Endodermal cell (in vitro differentiated cells): ENCODE measurements at regions not wholly inside any gene's neighbourhood (a gene's known extent, or its start where the extent isn't known, plus 50 kb on each side); places are given as distances from the start of the nearest gene placed in this dataset.

Source experiments
- DNase-seq: peaks from one replicate; pipeline ENCODE4 v3.0.0-alpha.2; 2017
- H3K27ac ChIP-seq: 2 replicates; pipeline ENCODE4 v1.5.1; 2013; ENCODE audit warnings: mild to moderate bottlenecking, low read depth, low read length, moderate library complexity
- H3K27me3 ChIP-seq: 2 replicates; pipeline ENCODE4 v1.6.1; 2013; ENCODE audit warnings: mild to moderate bottlenecking, low read length, moderate library complexity; ENCODE audit not compliant: insufficient read depth, control insufficient read depth, poor library complexity, severe bottlenecking
- H3K36me3 ChIP-seq: 2 replicates; pipeline ENCODE4 v1.7.0; 2013; ENCODE audit warnings: mild to moderate bottlenecking, low read length, moderate library complexity; ENCODE audit not compliant: control insufficient read depth, insufficient read depth
- H3K4me1 ChIP-seq: one replicate; pipeline ENCODE4 v1.7.0; 2013; ENCODE audit warnings: low read length; ENCODE audit not compliant: control insufficient read depth, insufficient read depth
- H3K4me3 ChIP-seq: 2 replicates; pipeline ENCODE4 v1.5.1; 2013; ENCODE audit warnings: mild to moderate bottlenecking, low read length, moderate library complexity
- H3K9ac ChIP-seq: 2 replicates; pipeline ENCODE4 v1.6.1; 2013; ENCODE audit warnings: mild to moderate bottlenecking, low read length, moderate library complexity; ENCODE audit not compliant: poor library complexity, severe bottlenecking; ENCODE audit errors: extremely low read depth
- H3K9me3 ChIP-seq: 2 replicates; pipeline ENCODE4 v1.6.1; 2013; ENCODE audit warnings: mild to moderate bottlenecking, low read length, moderate library complexity; ENCODE audit not compliant: control insufficient read depth
- H3K27ac Mint-ChIP-seq: 2 replicates; pipeline ENCODE4 v1.8.0; 2020; ENCODE audit warnings: mixed read lengths
- H3K27me3 Mint-ChIP-seq: 2 replicates; pipeline ENCODE4 v1.8.0; 2021; ENCODE audit warnings: mild to moderate bottlenecking, mixed read lengths; ENCODE audit not compliant: insufficient read depth
- H3K36me3 Mint-ChIP-seq: 2 replicates; pipeline ENCODE4 v1.8.0; 2020; ENCODE audit warnings: low read depth, mixed read lengths
- H3K4me1 Mint-ChIP-seq: 2 replicates; pipeline ENCODE4 v1.8.0; 2020; ENCODE audit warnings: mixed read lengths
- H3K4me3 Mint-ChIP-seq: 2 replicates; pipeline ENCODE4 v1.8.0; 2020; ENCODE audit warnings: mild to moderate bottlenecking, moderate library complexity, mixed read lengths
- H3K9me3 Mint-ChIP-seq: 2 replicates; pipeline ENCODE4 v1.8.0; 2020; ENCODE audit warnings: mild to moderate bottlenecking, mixed read lengths
- WGBS, 2 experiments: methylation state at CpG; one replicate each; pipeline versions ENCODE4 v1.1.5 to v1.1.7; 2013; ENCODE audit warnings: missing lambda C conversion rate in 2 of 2, mixed read lengths in 1 of 2; ENCODE audit not compliant: insufficient coverage in 1 of 2, insufficient read length in 1 of 2; 5-methylcytosine and 5-hydroxymethylcytosine counted together
- TF ChIP-seq, protein P1 (sequence below): fragments of 200-600 bp; sonication (generic); conservative IDR thresholded peaks from 2 replicates; pipeline ENCODE4 v1.5.0; 2021; ENCODE audit warnings: antibody characterized with exemption, mild to moderate bottlenecking

GRCh38 chr4:124389591-124389990 lies 322.9 kb downstream of the ANKRD50 start:
- H3K9me3 Mint-ChIP-seq = no peaks in the 10 kb centered on the region
- H3K36me3 Mint-ChIP-seq = no peaks in the 10 kb centered on the region
- no peak for DNase-seq
- no peak overlapping the region for H3K4me3 Mint-ChIP-seq
- H3K4me3 ChIP-seq = no peak overlapping the region
- no peaks in the 10 kb centered on the region for H3K36me3 ChIP-seq
- no peaks in the 10 kb centered on the region for H3K27me3 ChIP-seq
- H3K27ac ChIP-seq = no peak overlapping the region
- no peaks in the 10 kb centered on the region for H3K4me1 Mint-ChIP-seq
- no peak overlapping the region for H3K27ac Mint-ChIP-seq
- H3K9me3 ChIP-seq = no peaks in the 10 kb centered on the region
- TF ChIP-seq, protein P1, sequence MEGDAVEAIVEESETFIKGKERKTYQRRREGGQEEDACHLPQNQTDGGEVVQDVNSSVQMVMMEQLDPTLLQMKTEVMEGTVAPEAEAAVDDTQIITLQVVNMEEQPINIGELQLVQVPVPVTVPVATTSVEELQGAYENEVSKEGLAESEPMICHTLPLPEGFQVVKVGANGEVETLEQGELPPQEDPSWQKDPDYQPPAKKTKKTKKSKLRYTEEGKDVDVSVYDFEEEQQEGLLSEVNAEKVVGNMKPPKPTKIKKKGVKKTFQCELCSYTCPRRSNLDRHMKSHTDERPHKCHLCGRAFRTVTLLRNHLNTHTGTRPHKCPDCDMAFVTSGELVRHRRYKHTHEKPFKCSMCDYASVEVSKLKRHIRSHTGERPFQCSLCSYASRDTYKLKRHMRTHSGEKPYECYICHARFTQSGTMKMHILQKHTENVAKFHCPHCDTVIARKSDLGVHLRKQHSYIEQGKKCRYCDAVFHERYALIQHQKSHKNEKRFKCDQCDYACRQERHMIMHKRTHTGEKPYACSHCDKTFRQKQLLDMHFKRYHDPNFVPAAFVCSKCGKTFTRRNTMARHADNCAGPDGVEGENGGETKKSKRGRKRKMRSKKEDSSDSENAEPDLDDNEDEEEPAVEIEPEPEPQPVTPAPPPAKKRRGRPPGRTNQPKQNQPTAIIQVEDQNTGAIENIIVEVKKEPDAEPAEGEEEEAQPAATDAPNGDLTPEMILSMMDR = no peak
- WGBS, 2 experiments = 90 to 100% methylated on average over 1 of the region's 1 CpG
- no peaks in the 10 kb centered on the region for H3K4me1 ChIP-seq
- H3K9ac ChIP-seq = no peak overlapping the region
- no peaks in the 10 kb centered on the region for H3K27me3 Mint-ChIP-seq

GRCh38 chr4:124390861-124391260 lies 321.7 kb downstream of the ANKRD50 start:
- Mint-ChIP-seq H3K4me1 (no peaks in the 10 kb centered on the region), H3K27me3 (no peaks in the 10 kb centered on the region), H3K9me3 (no peaks in the 10 kb centered on the region), H3K27ac (no peak overlapping the region), H3K36me3 (no peaks in the 10 kb centered on the region), H3K4me3 (no peak overlapping the region)
- H3K4me3 ChIP-seq = no peak overlapping the region
- H3K36me3 ChIP-seq = no peaks in the 10 kb centered on the region
- H3K27me3 ChIP-seq = no peaks in the 10 kb centered on the region
- no peaks in the 10 kb centered on the region for H3K9me3 ChIP-seq
- TF ChIP-seq, protein P1 = no peak
- peak overlapping the region; percentile 83 for H3K27ac ChIP-seq
- 88 to 95% methylated on average over 2 to 4 of the region's 4 CpGs for WGBS, 2 experiments
- H3K4me1 ChIP-seq = no peaks in the 10 kb centered on the region
- no peak for DNase-seq
- no peak overlapping the region for H3K9ac ChIP-seq

DNA sequence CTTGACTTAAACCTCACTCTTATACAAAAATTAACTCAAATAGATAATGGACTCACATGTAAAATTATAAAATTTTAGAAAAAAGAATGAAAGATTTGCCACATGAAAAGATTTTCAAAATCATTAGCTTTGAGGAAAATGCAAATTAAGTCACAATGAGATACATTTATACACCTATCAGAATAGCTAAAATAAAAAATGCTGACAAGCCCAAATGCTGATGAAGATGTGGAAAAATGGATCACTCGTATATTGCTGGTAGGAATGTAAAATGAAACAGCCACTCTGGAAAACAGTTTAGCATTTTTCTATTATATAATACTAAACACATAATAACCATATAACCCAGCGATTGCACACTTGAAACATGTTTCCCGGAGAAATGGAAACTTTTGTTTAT lies 316.2 kb downstream of the ANKRD50 start:
- no peak overlapping the region for H3K4me3 Mint-ChIP-seq
- no peaks in the 10 kb centered on the region for H3K4me1 Mint-ChIP-seq
- Histone ChIP-seq H3K27me3 (no peaks in the 10 kb centered on the region), H3K4me3 (no peak overlapping the region), H3K9me3 (no peaks in the 10 kb centered on the region), H3K9ac (no peak overlapping the region), H3K4me1 (no peaks in the 10 kb centered on the region), H3K36me3 (no peaks in the 10 kb centered on the region), H3K27ac (no peak overlapping the region)
- H3K9me3 Mint-ChIP-seq = no peaks in the 10 kb centered on the region
- H3K27ac Mint-ChIP-seq = no peak overlapping the region
- no peaks in the 10 kb centered on the region for H3K36me3 Mint-ChIP-seq
- WGBS, 2 experiments = 100% methylated on average over 1 of the region's 3 CpGs; no CpG with 5 or more reads in 1 of the 2 experiments
- TF ChIP-seq, protein P1 = no peak
- no peak for DNase-seq
- no peaks in the 10 kb centered on the region for H3K27me3 Mint-ChIP-seq
